ENCODE measurements at regions not wholly inside any gene's neighbourhood (a gene's known extent, or its start where the extent isn't known, plus 50 kb on each side); places are given as distances from the start of the nearest gene placed in this dataset.
"Not testable (repeated sequence)": the region's sequence is repeated elsewhere in the genome, so short reads cannot be mapped to it uniquely, and the experiment has no call there.

GRCh38 chr16:29307598-29308507 is 98.7 kb downstream of the NPIPB11 start:
- no peak overlapping the region for H3K4me3 ChIP-seq (ENCODE audit: low read length)
- peaks cover 23% of the 10 kb centered on the region for H3K27me3 ChIP-seq (ENCODE audit: control insufficient read depth, insufficient read depth, low read length)
- H3K9ac ChIP-seq (ENCODE audit: low read depth, low read length): no peak overlapping the region
- H3K9me3 ChIP-seq (replicated peaks; ENCODE audit: low read length): no peaks in the 10 kb centered on the region
- peaks cover 14% of the 10 kb centered on the region for H3K4me1 ChIP-seq (ENCODE audit: control insufficient read depth, insufficient read depth, low read length)
- H3K4me2 ChIP-seq (ENCODE audit: low read length): peak overlapping the region; percentile 55
- H3K36me3 ChIP-seq (ENCODE audit: insufficient read depth, low read length): no peaks in the 10 kb centered on the region

GRCh38 chr16:29306943-29307597 is 99.4 kb downstream of the NPIPB11 start:
- Histone ChIP-seq H3K4me2 (ENCODE audit: low read length) (no peak overlapping the region), H3K9me3 (replicated peaks; ENCODE audit: low read length) (no peaks in the 10 kb centered on the region), H3K36me3 (ENCODE audit: insufficient read depth, low read length) (no peaks in the 10 kb centered on the region), H3K4me1 (ENCODE audit: control insufficient read depth, insufficient read depth, low read length) (peaks cover 14% of the 10 kb centered on the region), H3K9ac (ENCODE audit: low read depth, low read length) (no peak overlapping the region), H3K27me3 (ENCODE audit: control insufficient read depth, insufficient read depth, low read length) (peaks cover 23% of the 10 kb centered on the region), H3K4me3 (ENCODE audit: low read length) (no peak overlapping the region)

DNA sequence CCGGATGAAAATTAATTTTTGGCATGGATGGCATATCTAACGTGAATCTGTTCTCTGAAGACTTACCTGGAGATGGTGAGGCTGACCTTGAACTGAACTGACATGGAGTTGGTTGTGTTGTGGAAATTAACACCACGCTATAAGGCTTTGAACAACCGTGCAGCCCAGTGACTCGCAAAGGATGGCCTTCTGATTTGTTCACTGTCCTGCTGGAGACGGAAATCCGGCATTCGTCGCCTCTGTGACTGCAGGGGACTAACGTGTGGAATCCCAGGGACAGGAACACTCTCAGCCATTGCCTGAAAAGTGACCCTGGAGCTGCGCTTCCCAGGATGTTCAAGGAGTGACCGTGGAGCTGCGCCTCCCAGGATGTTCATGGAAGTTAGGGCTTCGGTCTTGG is 100.3 kb downstream of the NPIPB11 start:
- Histone ChIP-seq H3K9ac (ENCODE audit: low read depth, low read length) (no peak overlapping the region), H3K4me3 (ENCODE audit: low read length) (no peak overlapping the region), H3K9me3 (replicated peaks; ENCODE audit: low read length) (no peaks in the 10 kb centered on the region), H3K36me3 (ENCODE audit: insufficient read depth, low read length) (no peaks in the 10 kb centered on the region), H3K4me1 (ENCODE audit: control insufficient read depth, insufficient read depth, low read length) (peaks cover 14% of the 10 kb centered on the region), H3K27me3 (ENCODE audit: control insufficient read depth, insufficient read depth, low read length) (peaks cover 23% of the 10 kb centered on the region), H3K4me2 (ENCODE audit: low read length) (no peak overlapping the region)

GRCh38 chr16:29305018-29305417 is 101.5 kb downstream of the NPIPB11 start:
- H3K9me3 ChIP-seq (replicated peaks; ENCODE audit: low read length); H3K9ac ChIP-seq (ENCODE audit: low read depth, low read length); H3K4me2 ChIP-seq (ENCODE audit: low read length); H3K36me3 ChIP-seq (ENCODE audit: insufficient read depth, low read length); H3K4me3 ChIP-seq (ENCODE audit: low read length): not testable (repeated sequence)
- H3K27me3 ChIP-seq (ENCODE audit: control insufficient read depth, insufficient read depth, low read length): peaks cover 23% of the 10 kb centered on the region
- peaks cover 24% of the 10 kb centered on the region for H3K4me1 ChIP-seq (ENCODE audit: control insufficient read depth, insufficient read depth, low read length)

GRCh38 chr16:29304251-29304650 is 102.3 kb downstream of the NPIPB11 start:
- H3K27me3 ChIP-seq (ENCODE audit: control insufficient read depth, insufficient read depth, low read length): peaks cover 22% of the 10 kb centered on the region
- no peaks in the 10 kb centered on the region for H3K36me3 ChIP-seq (ENCODE audit: insufficient read depth, low read length)
- H3K9me3 ChIP-seq (replicated peaks; ENCODE audit: low read length): no peaks in the 10 kb centered on the region
- no peak overlapping the region for H3K4me2 ChIP-seq (ENCODE audit: low read length)
- no peak overlapping the region for H3K9ac ChIP-seq (ENCODE audit: low read depth, low read length)
- no peak overlapping the region for H3K4me3 ChIP-seq (ENCODE audit: low read length)
- peaks cover 29% of the 10 kb centered on the region for H3K4me1 ChIP-seq (ENCODE audit: control insufficient read depth, insufficient read depth, low read length)

DNA sequence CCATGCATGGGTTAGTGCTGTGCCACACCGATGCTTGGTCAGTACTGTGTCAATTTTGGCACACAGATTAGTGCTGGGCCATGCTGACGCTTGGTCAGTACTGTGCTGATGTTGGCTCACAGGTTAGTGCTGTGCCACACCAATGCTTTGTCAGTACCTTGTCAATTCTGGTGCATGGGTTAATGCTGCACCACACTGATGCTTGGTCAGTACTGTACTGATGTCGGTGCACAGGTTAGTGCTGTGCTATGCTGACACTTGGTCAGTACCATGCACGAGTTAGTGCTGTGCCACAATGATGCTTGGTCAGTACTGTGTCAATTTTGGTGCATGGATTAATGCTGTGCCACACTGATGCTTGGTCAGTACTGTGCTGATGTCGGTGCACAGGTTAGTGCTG is 103.0 kb downstream of the NPIPB11 start:
- Histone ChIP-seq H3K36me3 (ENCODE audit: insufficient read depth, low read length) (no peaks in the 10 kb centered on the region), H3K4me1 (ENCODE audit: control insufficient read depth, insufficient read depth, low read length) (peaks cover 27% of the 10 kb centered on the region), H3K9me3 (replicated peaks; ENCODE audit: low read length) (no peaks in the 10 kb centered on the region), H3K4me2 (ENCODE audit: low read length) (no peak overlapping the region), H3K4me3 (ENCODE audit: low read length) (no peak overlapping the region), H3K9ac (ENCODE audit: low read depth, low read length) (no peak overlapping the region), H3K27me3 (ENCODE audit: control insufficient read depth, insufficient read depth, low read length) (peaks cover 20% of the 10 kb centered on the region)

DNA sequence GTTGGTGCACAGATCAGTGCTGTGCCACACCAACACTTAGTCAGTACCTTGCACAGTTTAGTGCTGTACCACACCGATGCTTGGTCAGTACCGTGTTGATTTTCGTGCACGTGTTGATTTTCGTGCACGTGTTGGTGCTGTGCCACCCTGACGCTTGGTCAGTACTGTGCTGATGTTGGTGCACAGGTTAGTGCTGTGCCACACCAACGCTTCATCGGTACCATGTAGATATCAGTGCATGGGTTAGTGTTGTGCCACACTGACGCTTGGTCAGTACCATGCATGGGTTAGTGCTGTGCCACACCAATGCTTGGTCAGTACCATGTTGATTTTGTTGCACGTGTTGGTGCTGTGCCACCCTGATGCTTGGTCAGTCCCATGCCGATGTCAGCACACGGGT is 103.5 kb downstream of the NPIPB11 start:
- H3K4me2 ChIP-seq (ENCODE audit: low read length): no peak overlapping the region
- no peak overlapping the region for H3K4me3 ChIP-seq (ENCODE audit: low read length)
- no peak overlapping the region for H3K9ac ChIP-seq (ENCODE audit: low read depth, low read length)
- H3K27me3 ChIP-seq (ENCODE audit: control insufficient read depth, insufficient read depth, low read length): peaks cover 20% of the 10 kb centered on the region
- H3K4me1 ChIP-seq (ENCODE audit: control insufficient read depth, insufficient read depth, low read length): peaks cover 21% of the 10 kb centered on the region
- no peaks in the 10 kb centered on the region for H3K9me3 ChIP-seq (replicated peaks; ENCODE audit: low read length)
- H3K36me3 ChIP-seq (ENCODE audit: insufficient read depth, low read length): no peaks in the 10 kb centered on the region

GRCh38 chr16:29302433-29302832 is 104.1 kb downstream of the NPIPB11 start:
- H3K9ac ChIP-seq (ENCODE audit: low read depth, low read length); H3K4me2 ChIP-seq (ENCODE audit: low read length); H3K36me3 ChIP-seq (ENCODE audit: insufficient read depth, low read length); H3K4me3 ChIP-seq (ENCODE audit: low read length); H3K9me3 ChIP-seq (replicated peaks; ENCODE audit: low read length): not testable (repeated sequence)
- peaks cover 20% of the 10 kb centered on the region for H3K27me3 ChIP-seq (ENCODE audit: control insufficient read depth, insufficient read depth, low read length)
- H3K4me1 ChIP-seq (ENCODE audit: control insufficient read depth, insufficient read depth, low read length): peaks cover 16% of the 10 kb centered on the region

- not testable (repeated sequence) for H3K9me3 ChIP-seq (replicated peaks; ENCODE audit: low read length)
Observed at GRCh38 chr16:29301662-29302285, 104.7 kb downstream of the NPIPB11 start.

GRCh38 chr16:29300541-29301535 is 105.7 kb downstream of the NPIPB11 start:
- Histone ChIP-seq H3K4me2 (ENCODE audit: low read length) (peak overlapping the region; percentile 57), H3K27me3 (ENCODE audit: control insufficient read depth, insufficient read depth, low read length) (peaks cover 15% of the 10 kb centered on the region), H3K9ac (ENCODE audit: low read depth, low read length) (peak overlapping the region; percentile 10), H3K4me1 (ENCODE audit: control insufficient read depth, insufficient read depth, low read length) (peaks cover 23% of the 10 kb centered on the region)
- H3K9me3 ChIP-seq (replicated peaks; ENCODE audit: low read length); H3K36me3 ChIP-seq (ENCODE audit: insufficient read depth, low read length); H3K4me3 ChIP-seq (ENCODE audit: low read length): not testable (repeated sequence)

More at GRCh38 chr16:29301662-29302285, 104.7 kb downstream of the NPIPB11 start:
- peaks cover 20% of the 10 kb centered on the region for H3K27me3 ChIP-seq (ENCODE audit: control insufficient read depth, insufficient read depth, low read length)
- H3K4me1 ChIP-seq (ENCODE audit: control insufficient read depth, insufficient read depth, low read length): peaks cover 22% of the 10 kb centered on the region
- not testable (repeated sequence) for H3K9ac ChIP-seq (ENCODE audit: low read depth, low read length); H3K36me3 ChIP-seq (ENCODE audit: insufficient read depth, low read length); H3K4me3 ChIP-seq (ENCODE audit: low read length); H3K4me2 ChIP-seq (ENCODE audit: low read length)
